ENCODE measurements at regions not wholly inside any gene's neighbourhood (a gene's known extent, or its start where the extent isn't known, plus 50 kb on each side); places are given as distances from the start of the nearest gene placed in this dataset.

DNA sequence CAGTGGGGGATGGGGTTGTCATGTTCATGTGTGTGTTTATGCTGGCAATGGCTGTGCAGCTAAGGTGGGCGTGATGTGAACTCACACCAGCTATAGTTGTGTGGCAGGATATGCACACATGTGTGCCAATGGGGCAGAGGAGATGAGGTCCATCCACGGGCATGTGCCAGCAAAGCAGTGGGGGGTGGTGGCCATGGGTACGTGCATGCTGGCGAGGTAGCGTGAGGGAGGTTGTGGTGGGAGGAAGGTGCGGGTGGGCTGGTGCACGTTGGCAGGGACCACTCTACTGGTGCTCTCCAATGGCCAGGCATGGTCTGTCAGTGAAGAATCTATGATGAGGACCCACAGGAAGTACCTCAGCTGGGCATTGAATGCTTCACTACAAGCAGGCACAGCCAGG, 567.5 kb upstream of the SORCS1 start:
- Histone ChIP-seq H4K5ac (ENCODE audit: insufficient read length, low read depth, low read length) (no peak overlapping the region), H4K91ac (replicated peaks; ENCODE audit: insufficient read length, low read length) (peak overlapping the region; percentile 30), H3K14ac (ENCODE audit: insufficient read length) (no peak overlapping the region), H3K23ac (ENCODE audit: insufficient read length) (no peak overlapping the region), H3K18ac (ENCODE audit: extremely low read depth, low read length) (no peak overlapping the region), H3K27me3 (replicated peaks in 1 of 4; ENCODE audit: control insufficient read depth in 3 of 4, extremely low read depth in 1 of 4, insufficient read depth in 3 of 4, low read length in 3 of 4) (no peaks in the 10 kb centered on the region), H2BK20ac (ENCODE audit: low read length) (no peak overlapping the region), H2AFZ (ENCODE audit: low read length) (no peak overlapping the region), H2BK12ac (ENCODE audit: low read depth, low read length) (no peak overlapping the region), H3K36me3 (ENCODE audit: control insufficient read depth in 2 of 4, insufficient read depth in 4 of 4, low read length in 3 of 4) (no peaks in the 10 kb centered on the region), H3K56ac (replicated peaks; ENCODE audit: insufficient read length, low read depth, low read length) (no peak overlapping the region), H3K27ac (ENCODE audit: low read depth, low read length) (no peak overlapping the region), H2BK120ac (replicated peaks; ENCODE audit: low read depth, low read length) (no peak overlapping the region), H3K9me3 (ENCODE audit: insufficient read depth in 2 of 2, low read depth in 1 of 2, low read length in 1 of 2) (no peaks in the 10 kb centered on the region), H3K4ac (replicated peaks; ENCODE audit: insufficient read length, low read depth, low read length) (no peak overlapping the region), H3K4me3 (ENCODE audit: extremely low read depth in 1 of 4, insufficient read depth in 2 of 4, low read depth in 3 of 4, low read length in 4 of 4) (no peak overlapping the region), H3K9ac (replicated peaks in 1 of 4; ENCODE audit: extremely low read depth in 1 of 4, low read depth in 3 of 4, low read length in 3 of 4) (no peak overlapping the region), H3K23me2 (ENCODE audit: low read depth, low read length) (no peaks in the 10 kb centered on the region), H3K79me1 (ENCODE audit: low read depth, low read length) (no peaks in the 10 kb centered on the region), H2BK15ac (ENCODE audit: low read length) (no peak overlapping the region), H2BK5ac (ENCODE audit: low read depth, low read length) (no peak overlapping the region), H2AK5ac (ENCODE audit: low read depth, low read length) (no peak overlapping the region), H4K20me1 (replicated peaks in 1 of 2; ENCODE audit: control insufficient read depth in 1 of 2, insufficient read depth in 2 of 2, low read length in 2 of 2) (no peaks in the 10 kb centered on the region), H3K4me1 (replicated peaks in 1 of 4; ENCODE audit: control insufficient read depth in 3 of 4, insufficient read depth in 4 of 4, low read length in 3 of 4) (no peaks in the 10 kb centered on the region), H3K79me2 (ENCODE audit: control insufficient read depth in 1 of 2, insufficient read depth in 2 of 2, low read length in 2 of 2) (no peaks in the 10 kb centered on the region), H3K4me2 (ENCODE audit: insufficient read depth in 1 of 2, low read depth in 2 of 2, low read length in 2 of 2) (no peak overlapping the region), H4K8ac (ENCODE audit: extremely low read depth, insufficient read depth, low read length) (peak overlapping the region; percentile 51)
- 93% methylated on average over 7 of the region's 7 CpGs; no CpG with 5 or more reads in 1 of the 2 experiments for WGBS, 2 experiments (ENCODE audit: extremely low coverage in 1 of 2, insufficient coverage in 1 of 2, insufficient read length in 1 of 2, insufficient replicate concordance in 2 of 2, low coverage in 1 of 2, low lambda C conversion rate in 2 of 2, missing lambda C conversion rate in 1 of 2)
- DNase-seq (ENCODE audit: low read depth in 1 of 2, low spot score in 2 of 2), result no peak
- ChIA-PET POLR2A (ENCODE audit: partially characterized antibody) (no interaction called here), CTCF (ENCODE audit: partially characterized antibody) (no interaction called here)
- FAIRE-seq, result no peak
- TF ChIP-seq CHD2 (IDR thresholded peaks at IDR 0.05; ENCODE audit: low read length), result no peak
- TF ChIP-seq TBP (IDR thresholded peaks at IDR 0.05; ENCODE audit: low read depth, low read length), result no peak
